HG03575 (cell line): ENCODE measurements at regions not wholly inside any gene's neighbourhood (a gene's known extent, or its start where the extent isn't known, plus 50 kb on each side); places are given as distances from the start of the nearest gene placed in this dataset.

Source experiments
- ATAC-seq: cut with Tn5 transposase; IDR thresholded peaks from one replicate; pipeline ENCODE4 v1.9.1; 2021; ENCODE audit not compliant: unreplicated experiment, insufficient number of reproducible peaks, low FRiP score; ENCODE audit errors: extremely low read depth

DNA sequence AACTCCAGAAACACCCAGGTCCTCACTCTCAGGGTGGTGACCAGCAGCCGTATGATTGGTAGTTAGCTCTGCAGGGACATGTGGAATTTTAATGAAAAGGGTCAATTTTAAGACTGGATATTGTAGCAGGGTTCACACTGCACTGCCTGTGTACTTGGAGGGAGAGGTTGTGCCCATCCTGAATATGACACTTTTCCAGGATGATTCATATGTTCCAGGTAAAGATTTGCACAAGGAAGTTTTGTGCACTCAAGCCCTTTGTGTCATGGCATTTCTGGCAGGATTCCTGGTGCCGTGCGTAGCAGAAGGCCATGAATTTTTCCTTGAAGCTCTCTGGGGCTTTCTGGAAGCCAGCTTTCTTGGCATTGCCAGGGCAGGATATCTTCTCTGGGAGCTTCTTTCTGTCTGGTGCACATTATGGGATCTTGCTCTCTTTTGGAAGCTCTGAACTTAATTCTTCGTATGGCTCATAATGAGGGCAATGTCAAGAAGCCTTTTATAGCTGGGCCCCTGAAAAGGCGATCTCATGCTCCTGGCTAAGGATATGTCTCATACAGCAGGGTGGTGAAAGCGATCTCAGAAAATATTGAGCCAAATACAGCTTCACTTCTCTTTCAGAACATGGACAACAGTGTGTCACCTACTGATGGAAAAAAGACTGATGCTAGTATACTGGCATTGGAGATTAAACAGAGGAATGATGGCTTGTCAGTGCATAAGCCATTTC, 1133.9 kb downstream of the AACS start:
- no peak for ATAC-seq

DNA sequence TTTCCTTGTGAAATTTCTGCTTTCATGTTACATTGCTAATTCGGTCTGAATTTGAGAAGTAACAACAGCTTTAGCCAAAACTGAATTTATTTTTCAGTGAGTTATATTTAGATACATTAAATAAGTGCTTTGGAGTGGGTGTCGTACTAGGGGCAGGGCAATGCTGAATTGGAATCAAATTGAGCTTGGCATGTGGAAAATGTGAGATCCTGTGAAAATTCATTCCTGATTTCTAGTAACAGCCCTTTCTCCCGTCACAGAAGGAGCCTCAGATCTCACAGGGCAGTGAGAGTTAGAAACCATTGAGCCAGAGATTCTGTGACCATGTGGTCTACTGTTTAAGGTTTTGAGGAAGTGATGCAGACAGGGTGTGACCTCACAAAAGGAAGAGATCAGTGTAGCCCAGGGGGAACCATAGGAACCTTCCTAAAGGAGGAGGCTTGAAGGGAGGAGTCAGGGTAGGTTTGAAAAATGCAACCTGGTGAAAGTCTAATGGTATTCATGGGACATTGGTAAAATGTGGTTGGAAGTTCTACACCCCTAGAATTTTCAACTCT, 1136.8 kb downstream of the AACS start:
- no peak for ATAC-seq

- ATAC-seq = no peak
Measured at GRCh38 chr12:126204326-126204725, 1139.1 kb downstream of the AACS start.

DNA sequence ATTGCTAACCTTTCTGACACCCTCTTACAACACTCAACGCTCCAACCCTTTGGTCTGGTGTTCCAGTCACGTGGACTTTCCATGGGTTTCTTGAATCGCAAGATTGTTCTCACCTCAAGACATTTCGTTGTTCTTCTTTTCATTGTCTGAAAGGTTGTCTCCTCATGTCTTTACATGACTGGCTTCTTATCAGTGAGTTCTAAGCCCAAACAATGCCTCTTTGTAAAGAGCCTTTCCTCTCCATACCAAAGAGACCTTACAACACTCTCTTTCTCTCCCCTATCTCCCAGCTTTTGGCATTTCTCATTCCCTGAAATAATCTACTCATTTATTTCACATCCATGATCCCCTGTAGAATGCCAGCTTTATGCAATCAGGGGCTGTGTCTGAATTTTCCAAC, 1144.8 kb downstream of the AACS start:
- no peak for ATAC-seq

DNA sequence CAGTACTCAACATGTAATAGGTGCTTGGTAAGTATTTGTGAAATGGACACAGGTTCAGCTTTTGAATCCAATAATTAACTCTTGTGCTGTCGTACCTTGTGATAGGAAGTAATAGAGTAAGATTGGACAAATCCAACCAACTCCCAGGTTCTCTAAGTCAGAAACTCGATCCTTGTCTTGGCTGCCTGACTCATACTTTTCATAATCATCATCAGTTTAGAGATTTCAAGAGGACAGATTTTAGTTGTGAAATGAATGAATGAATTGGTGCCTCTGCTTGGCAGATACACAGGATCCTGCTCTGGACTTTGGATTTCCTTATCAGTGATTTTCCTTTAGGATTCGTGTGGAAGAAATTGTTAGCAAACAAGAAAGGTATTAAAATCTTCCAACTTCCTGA, 1145.2 kb downstream of the AACS start:
- ATAC-seq = no peak

DNA sequence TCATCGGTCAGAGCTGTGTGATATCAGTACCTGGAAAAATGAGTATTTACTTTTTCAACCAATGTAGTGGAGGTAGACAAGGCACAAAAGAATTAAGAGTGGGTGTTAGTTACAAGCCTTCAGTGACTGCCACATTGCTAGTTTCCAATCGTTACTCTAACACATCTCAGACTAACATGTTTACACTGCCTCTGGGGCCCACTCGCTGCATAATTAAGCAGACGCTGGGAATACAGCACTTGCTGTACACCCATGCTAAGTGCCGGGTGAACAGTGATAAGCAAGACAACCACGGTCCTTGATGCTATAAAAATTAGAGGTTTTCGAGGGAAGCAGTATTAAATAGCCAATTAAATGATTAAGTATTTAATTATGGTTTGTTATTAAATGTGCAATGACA, 1147.6 kb downstream of the AACS start:
- no peak for ATAC-seq

DNA sequence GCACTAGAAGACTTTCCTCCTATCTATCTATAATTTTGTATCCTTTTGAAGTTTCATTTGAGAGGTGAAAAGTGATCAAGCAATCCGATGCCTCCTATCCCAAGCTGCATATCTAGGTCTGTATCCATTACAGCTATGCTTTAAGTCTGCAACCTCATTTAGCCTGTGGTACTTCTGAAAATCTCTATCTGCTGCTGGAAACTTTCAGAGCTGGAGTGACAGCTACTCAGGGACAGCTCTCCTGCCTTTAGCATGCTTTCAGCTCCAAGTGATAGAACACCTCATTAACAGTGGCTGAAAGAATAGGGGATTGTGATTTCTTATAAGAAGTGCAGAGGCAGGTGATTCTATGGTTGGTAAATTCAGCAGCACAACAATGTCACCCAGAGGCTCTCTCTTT, 1153.5 kb downstream of the AACS start:
- ATAC-seq = no peak

DNA sequence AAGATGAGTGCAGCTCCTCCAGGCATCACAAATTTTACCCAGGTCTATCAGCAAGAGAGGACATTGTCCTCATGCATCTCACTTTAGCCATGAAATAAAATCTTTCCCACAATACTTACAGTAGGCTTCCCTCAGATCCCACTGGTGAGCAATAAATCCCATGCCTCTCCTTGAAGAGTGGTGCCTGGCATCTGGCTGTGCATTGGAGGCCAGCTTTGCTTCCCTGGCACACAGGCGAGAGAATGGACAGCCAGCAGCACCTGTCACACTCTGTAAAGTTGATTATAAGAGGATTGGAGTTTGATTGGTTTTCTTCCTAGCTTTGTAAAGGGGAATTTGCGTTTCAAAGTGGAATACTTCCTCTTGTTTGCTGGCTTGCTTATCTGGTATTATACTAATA, 1153.9 kb downstream of the AACS start:
- no peak for ATAC-seq

GRCh38 chr12:126219654-126220279, 1154.5 kb downstream of the AACS start:
- ATAC-seq = no peak

GRCh38 chr12:126224032-126224431, 1158.8 kb downstream of the AACS start:
- ATAC-seq = no peak

- no peak for ATAC-seq
Measured at GRCh38 chr12:126228936-126229335, 1163.7 kb downstream of the AACS start.

GRCh38 chr12:126232711-126233110, 1167.5 kb downstream of the AACS start:
- no peak for ATAC-seq

GRCh38 chr12:126233625-126234024, 1168.4 kb downstream of the AACS start:
- ATAC-seq = no peak

- ATAC-seq = no peak
Measured at GRCh38 chr12:126243814-126244440, 1178.7 kb downstream of the AACS start.

DNA sequence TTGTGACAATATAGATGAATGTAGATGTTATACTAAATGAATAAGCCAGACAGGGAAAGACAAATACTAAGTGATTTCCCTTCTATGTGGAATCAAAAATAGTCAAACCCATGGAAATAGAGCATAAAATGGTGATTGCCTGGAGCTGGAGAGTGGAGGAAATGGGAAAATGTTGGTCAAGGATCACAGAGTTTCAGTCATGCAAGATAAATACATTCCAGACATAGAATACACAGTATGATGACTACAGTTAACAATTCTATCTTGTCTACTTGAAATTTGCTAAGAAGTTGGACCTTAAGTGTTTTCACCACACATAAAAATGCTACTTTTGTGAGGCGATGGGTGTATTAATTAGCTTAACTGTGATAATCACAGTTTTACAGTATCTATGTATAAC, 1182.7 kb downstream of the AACS start:
- ATAC-seq = no peak

- no peak for ATAC-seq
Measured at GRCh38 chr12:126248871-126249403, 1183.7 kb downstream of the AACS start.

DNA sequence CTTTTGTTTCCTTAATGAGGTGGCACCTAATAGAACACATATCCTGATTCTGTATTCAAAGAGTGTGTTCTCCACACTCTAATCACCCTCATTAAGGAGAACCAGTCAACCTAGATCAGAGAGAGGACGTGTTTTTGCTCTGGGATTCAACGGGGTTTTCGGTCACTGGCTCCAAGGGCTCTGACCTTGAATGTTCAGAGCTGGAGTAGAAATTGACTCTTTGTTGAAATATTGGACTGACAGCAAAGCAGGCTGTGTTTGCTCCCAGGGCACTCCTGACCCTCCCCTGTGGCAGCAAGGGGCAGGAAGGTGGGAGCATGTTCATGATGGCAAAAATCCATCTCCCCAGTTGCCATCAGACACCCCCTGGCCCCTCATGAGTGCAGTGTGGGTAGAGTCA, 1193.0 kb downstream of the AACS start:
- ATAC-seq = no peak

DNA sequence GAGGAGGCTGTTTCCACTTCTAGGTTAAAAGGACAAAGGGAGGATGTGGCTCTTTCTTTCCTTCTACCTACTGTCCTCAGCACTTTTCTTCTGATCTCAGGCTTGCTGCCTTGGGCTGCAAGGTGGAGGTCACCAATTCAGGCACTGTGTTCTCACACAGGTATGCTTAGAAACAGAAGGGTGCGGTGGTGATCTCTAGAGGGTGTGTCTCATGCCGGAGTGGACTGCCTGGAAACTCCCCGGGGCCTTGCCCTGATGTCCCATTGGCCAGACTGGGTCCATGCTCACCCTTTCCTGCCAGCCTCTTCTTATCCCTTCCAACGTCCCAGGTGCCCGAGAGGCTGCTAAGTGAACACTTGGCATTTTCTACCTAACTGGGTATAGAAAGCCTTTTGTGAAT, 1197.6 kb downstream of the AACS start:
- ATAC-seq = no peak

DNA sequence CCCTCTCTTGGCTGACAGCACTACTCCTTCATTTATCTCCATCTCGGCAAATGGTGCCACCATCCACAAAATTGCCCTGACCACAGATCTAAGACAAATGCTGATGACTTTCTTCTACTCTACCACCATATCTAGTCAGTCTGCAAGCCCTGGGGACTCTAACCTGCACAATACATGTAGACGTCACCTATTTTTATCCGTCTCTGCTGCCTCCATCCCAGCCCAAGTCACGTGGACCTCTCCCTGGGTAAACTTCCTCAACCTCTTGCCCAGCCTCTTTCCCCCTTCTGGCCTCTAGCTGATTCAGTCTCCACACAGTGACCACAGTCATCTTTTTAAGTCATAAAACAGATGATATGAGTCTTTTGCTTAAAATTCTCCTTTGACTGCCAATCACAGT, 1203.0 kb downstream of the AACS start:
- no peak for ATAC-seq

GRCh38 chr12:126271159-126271558, 1205.9 kb downstream of the AACS start:
- ATAC-seq = no peak
